ENCODE measurements at regions not wholly inside any gene's neighbourhood (a gene's known extent, or its start where the extent isn't known, plus 50 kb on each side); places are given as distances from the start of the nearest gene placed in this dataset.
A peak's percentile ranks its signal among the peaks of the same experiment; 100 is the strongest.

GRCh38 chr11:70566768-70567530 is 168.6 kb downstream of the CTTN start:
- Histone ChIP-seq H3K4me1 (ENCODE audit: control insufficient read depth, extremely low read depth, insufficient read depth, low read length) (no peaks in the 10 kb centered on the region), H3K9ac (ENCODE audit: insufficient read depth, low read length) (no peak overlapping the region), H3K27me3 (ENCODE audit: control insufficient read depth, insufficient read depth, low read length) (no peaks in the 10 kb centered on the region), H3K79me2 (ENCODE audit: control insufficient read depth, insufficient read depth, low read length) (no peaks in the 10 kb centered on the region), H3K4me2 (ENCODE audit: extremely low read depth, insufficient read depth, low read length) (no peak overlapping the region), H3K4me3 (replicated peaks in 1 of 4; ENCODE audit: control extremely low read depth in 1 of 4, insufficient read depth in 1 of 4, low read depth in 3 of 4, low read length in 4 of 4) (no peak overlapping the region), H4K20me1 (ENCODE audit: control insufficient read depth, extremely low read depth, insufficient read depth, low read length) (no peaks in the 10 kb centered on the region), H3K9me3 (ENCODE audit: control insufficient read depth, insufficient read depth, low read depth, low read length) (no peaks in the 10 kb centered on the region), H3K36me3 (ENCODE audit: control insufficient read depth, insufficient read depth, low read length) (no peaks in the 10 kb centered on the region), H3K27ac (ENCODE audit: insufficient read depth, low read length) (no peak overlapping the region), H2AFZ (ENCODE audit: low read length) (no peak overlapping the region)
- TF ChIP-seq EZH2 (IDR thresholded peaks at IDR 0.05; ENCODE audit: low read length, missing control alignments): no peak
- TF ChIP-seq CTCF (conservative IDR thresholded peaks at IDR 0.05 in 1 of 2, IDR thresholded peaks at IDR 0.05 in 1 of 2; ENCODE audit: low read depth in 1 of 2, low read length in 2 of 2): no peak
- no peak for DNase-seq (ENCODE audit: low read depth in 2 of 2)

GRCh38 chr11:70567680-70568034 is 169.3 kb downstream of the CTTN start:
- TF ChIP-seq CTCF (conservative IDR thresholded peaks at IDR 0.05 in 1 of 2, IDR thresholded peaks at IDR 0.05 in 1 of 2; ENCODE audit: low read depth in 1 of 2, low read length in 2 of 2): no peak
- TF ChIP-seq EZH2 (IDR thresholded peaks at IDR 0.05; ENCODE audit: low read length, missing control alignments): no peak
- no peak overlapping the region for H3K9ac ChIP-seq (ENCODE audit: insufficient read depth, low read length)
- no peaks in the 10 kb centered on the region for H3K36me3 ChIP-seq (ENCODE audit: control insufficient read depth, insufficient read depth, low read length)
- H4K20me1 ChIP-seq (ENCODE audit: control insufficient read depth, extremely low read depth, insufficient read depth, low read length): no peaks in the 10 kb centered on the region
- no peaks in the 10 kb centered on the region for H3K4me1 ChIP-seq (ENCODE audit: control insufficient read depth, extremely low read depth, insufficient read depth, low read length)
- no peaks in the 10 kb centered on the region for H3K79me2 ChIP-seq (ENCODE audit: control insufficient read depth, insufficient read depth, low read length)
- no peak for DNase-seq (ENCODE audit: low read depth in 2 of 2)
- no peak overlapping the region for H2AFZ ChIP-seq (ENCODE audit: low read length)
- no peak overlapping the region for H3K27ac ChIP-seq (ENCODE audit: insufficient read depth, low read length)
- H3K4me2 ChIP-seq (ENCODE audit: extremely low read depth, insufficient read depth, low read length): peak overlapping the region; percentile 48
- no peaks in the 10 kb centered on the region for H3K9me3 ChIP-seq (ENCODE audit: control insufficient read depth, insufficient read depth, low read depth, low read length)
- peak overlapping the region in 1 of 4 experiments; percentile 52 for H3K4me3 ChIP-seq (replicated peaks in 1 of 4; ENCODE audit: control extremely low read depth in 1 of 4, insufficient read depth in 1 of 4, low read depth in 3 of 4, low read length in 4 of 4)
- no peaks in the 10 kb centered on the region for H3K27me3 ChIP-seq (ENCODE audit: control insufficient read depth, insufficient read depth, low read length)

GRCh38 chr11:70568035-70568813 is 169.9 kb downstream of the CTTN start:
- Histone ChIP-seq H2AFZ (ENCODE audit: low read length) (no peak overlapping the region), H3K27me3 (ENCODE audit: control insufficient read depth, insufficient read depth, low read length) (no peaks in the 10 kb centered on the region), H3K27ac (ENCODE audit: insufficient read depth, low read length) (no peak overlapping the region), H3K9me3 (ENCODE audit: control insufficient read depth, insufficient read depth, low read depth, low read length) (no peaks in the 10 kb centered on the region), H3K79me2 (ENCODE audit: control insufficient read depth, insufficient read depth, low read length) (no peaks in the 10 kb centered on the region), H3K4me2 (ENCODE audit: extremely low read depth, insufficient read depth, low read length) (peak overlapping the region; percentile 48), H3K4me3 (replicated peaks in 1 of 4; ENCODE audit: control extremely low read depth in 1 of 4, insufficient read depth in 1 of 4, low read depth in 3 of 4, low read length in 4 of 4) (peak overlapping the region; percentile 21 to 52 (median 33)), H3K4me1 (ENCODE audit: control insufficient read depth, extremely low read depth, insufficient read depth, low read length) (no peaks in the 10 kb centered on the region), H3K9ac (ENCODE audit: insufficient read depth, low read length) (no peak overlapping the region), H4K20me1 (ENCODE audit: control insufficient read depth, extremely low read depth, insufficient read depth, low read length) (no peaks in the 10 kb centered on the region), H3K36me3 (ENCODE audit: control insufficient read depth, insufficient read depth, low read length) (no peaks in the 10 kb centered on the region)
- no peak for TF ChIP-seq EZH2 (IDR thresholded peaks at IDR 0.05; ENCODE audit: low read length, missing control alignments)
- peak in 1 of 2 donors; percentile 7 for TF ChIP-seq CTCF (conservative IDR thresholded peaks at IDR 0.05 in 1 of 2, IDR thresholded peaks at IDR 0.05 in 1 of 2; ENCODE audit: low read depth in 1 of 2, low read length in 2 of 2)
- peak; percentile 21 to 54 for DNase-seq (ENCODE audit: low read depth in 2 of 2)
